RWPE1 (cell line): ENCODE measurements at regions not wholly inside any gene's neighbourhood (a gene's known extent, or its start where the extent isn't known, plus 50 kb on each side); places are given as distances from the start of the nearest gene placed in this dataset.
A peak's percentile ranks its signal among the peaks of the same experiment; 100 is the strongest.

Experiments used
- CTCF ChIA-PET: fragments of 350-600 bp; sonication (Branson Sonifier 250); formaldehyde crosslinking; extraction: SDS; loops from one replicate; lab custom pipeline; 2021; lab: Yijun Ruan, JAX
- POLR2A ChIA-PET: fragments of 400-600 bp; formaldehyde crosslinking; extraction: SDS; loops from one replicate; lab custom pipeline; 2020; ENCODE audit warnings: antibody characterized with exemption; ENCODE audit not compliant: low non-redundant PET; lab: Yijun Ruan, JAX
- DNase-seq: peaks from one replicate; pipeline ENCODE4 v3.0.0; 2012; ENCODE audit warnings: low spot score
- H3K27ac ChIP-seq: fragments of 450-650 bp; 2 replicates; pipeline ENCODE4 v1.5.1; 2017
- TF ChIP-seq, protein P1 (sequence below): fragments of 450-650 bp; conservative IDR thresholded peaks from 2 replicates; pipeline ENCODE4 v1.5.1; 2017; ENCODE audit warnings: low read depth, mild to moderate bottlenecking

DNA sequence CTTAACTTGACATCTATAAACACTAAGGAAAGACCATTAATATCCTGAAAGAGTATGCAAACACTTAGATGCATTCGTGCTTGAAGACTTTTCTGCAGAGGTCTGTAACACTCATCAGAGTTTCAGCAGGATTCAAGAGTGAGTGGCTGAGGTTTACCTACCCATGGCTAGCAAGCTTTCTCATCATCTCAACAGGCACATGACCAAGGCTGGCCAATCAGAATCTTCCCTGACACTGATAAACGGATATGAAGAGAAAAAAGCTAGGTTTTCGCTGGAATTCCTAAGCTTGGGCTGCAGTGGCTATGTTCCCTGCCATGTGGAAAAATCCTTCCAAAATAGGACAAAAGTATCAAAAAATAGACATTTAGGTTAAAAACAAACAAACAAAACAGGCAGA is 162.1 kb upstream of the USP15 start:
- no peak overlapping the region for H3K27ac ChIP-seq
- TF ChIP-seq, protein P1, sequence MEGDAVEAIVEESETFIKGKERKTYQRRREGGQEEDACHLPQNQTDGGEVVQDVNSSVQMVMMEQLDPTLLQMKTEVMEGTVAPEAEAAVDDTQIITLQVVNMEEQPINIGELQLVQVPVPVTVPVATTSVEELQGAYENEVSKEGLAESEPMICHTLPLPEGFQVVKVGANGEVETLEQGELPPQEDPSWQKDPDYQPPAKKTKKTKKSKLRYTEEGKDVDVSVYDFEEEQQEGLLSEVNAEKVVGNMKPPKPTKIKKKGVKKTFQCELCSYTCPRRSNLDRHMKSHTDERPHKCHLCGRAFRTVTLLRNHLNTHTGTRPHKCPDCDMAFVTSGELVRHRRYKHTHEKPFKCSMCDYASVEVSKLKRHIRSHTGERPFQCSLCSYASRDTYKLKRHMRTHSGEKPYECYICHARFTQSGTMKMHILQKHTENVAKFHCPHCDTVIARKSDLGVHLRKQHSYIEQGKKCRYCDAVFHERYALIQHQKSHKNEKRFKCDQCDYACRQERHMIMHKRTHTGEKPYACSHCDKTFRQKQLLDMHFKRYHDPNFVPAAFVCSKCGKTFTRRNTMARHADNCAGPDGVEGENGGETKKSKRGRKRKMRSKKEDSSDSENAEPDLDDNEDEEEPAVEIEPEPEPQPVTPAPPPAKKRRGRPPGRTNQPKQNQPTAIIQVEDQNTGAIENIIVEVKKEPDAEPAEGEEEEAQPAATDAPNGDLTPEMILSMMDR = no peak
- POLR2A ChIA-PET = no interaction called here
- no peak for DNase-seq
- CTCF ChIA-PET = no interaction called here

GRCh38 chr12:62103748-62104147 is 156.5 kb upstream of the USP15 start:
- POLR2A ChIA-PET = no interaction called here

DNA sequence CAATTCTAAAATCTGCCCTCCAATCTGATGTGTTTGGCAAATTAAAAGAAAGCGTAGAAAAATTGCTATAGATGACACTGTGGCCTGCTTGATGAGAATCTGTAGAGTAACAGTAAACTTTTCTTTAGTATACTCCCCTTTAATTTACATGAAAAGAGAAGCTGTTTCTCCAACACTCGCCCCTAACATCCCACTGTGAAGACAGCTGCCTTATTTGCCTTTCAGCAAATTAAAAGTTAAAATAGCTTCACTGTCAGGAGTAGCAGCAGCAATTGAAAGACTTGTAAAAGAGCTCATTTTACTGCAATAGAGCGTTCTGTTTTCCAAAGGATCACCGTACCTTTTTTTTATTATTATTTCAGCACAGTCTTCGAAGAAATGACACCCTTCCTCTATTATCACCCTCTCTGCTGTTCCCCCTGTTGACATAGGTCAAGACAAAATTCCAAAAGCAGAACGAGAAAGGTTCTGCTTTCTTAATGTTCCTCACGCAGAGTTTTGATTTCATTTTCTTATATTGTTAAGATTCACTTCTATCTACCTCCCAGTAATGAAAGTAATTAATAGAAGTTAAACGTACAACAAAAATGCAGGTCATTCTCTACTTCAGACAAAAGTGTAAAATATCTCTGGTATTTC is 153.5 kb upstream of the USP15 start:
- ChIA-PET CTCF (no interaction called here), POLR2A (no interaction called here)
- no peak overlapping the region for H3K27ac ChIP-seq
- DNase-seq = no peak
- TF ChIP-seq, protein P1 = no peak

More at GRCh38 chr12:62103748-62104147, 156.5 kb upstream of the USP15 start:
- DNase-seq = no peak
- TF ChIP-seq, protein P1 = no peak
- H3K27ac ChIP-seq = no peak overlapping the region
- CTCF ChIA-PET = no interaction called here

- DNase-seq = no peak
- POLR2A ChIA-PET = no interaction called here
- H3K27ac ChIP-seq = no peak overlapping the region
- CTCF ChIA-PET = no interaction called here
- TF ChIP-seq, protein P1 = no peak
These were observed 146.7 kb upstream of the USP15 start for GRCh38 chr12:62113366-62114011.

DNA sequence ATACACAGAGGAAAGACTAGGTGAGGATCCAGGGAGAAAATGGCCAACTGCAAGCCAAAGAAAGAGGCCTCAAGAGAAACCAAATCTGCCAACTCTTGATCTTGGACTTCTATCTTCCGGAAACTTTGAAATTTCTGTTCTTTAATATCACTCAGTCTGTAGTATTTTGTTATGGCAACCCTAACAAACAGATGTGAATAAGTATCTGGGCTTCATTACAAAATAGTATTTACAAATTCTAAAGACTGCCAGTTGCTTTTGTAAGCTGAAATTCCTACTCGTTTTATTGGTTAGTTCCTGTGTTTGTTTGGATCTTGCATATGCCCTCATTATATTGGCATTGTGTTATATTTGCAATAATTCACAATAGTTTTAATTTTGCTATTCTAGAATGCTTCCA is 143.2 kb upstream of the USP15 start:
- ChIA-PET CTCF (no interaction called here), POLR2A (no interaction called here)
- no peak overlapping the region for H3K27ac ChIP-seq
- TF ChIP-seq, protein P1 = no peak
- no peak for DNase-seq

DNA sequence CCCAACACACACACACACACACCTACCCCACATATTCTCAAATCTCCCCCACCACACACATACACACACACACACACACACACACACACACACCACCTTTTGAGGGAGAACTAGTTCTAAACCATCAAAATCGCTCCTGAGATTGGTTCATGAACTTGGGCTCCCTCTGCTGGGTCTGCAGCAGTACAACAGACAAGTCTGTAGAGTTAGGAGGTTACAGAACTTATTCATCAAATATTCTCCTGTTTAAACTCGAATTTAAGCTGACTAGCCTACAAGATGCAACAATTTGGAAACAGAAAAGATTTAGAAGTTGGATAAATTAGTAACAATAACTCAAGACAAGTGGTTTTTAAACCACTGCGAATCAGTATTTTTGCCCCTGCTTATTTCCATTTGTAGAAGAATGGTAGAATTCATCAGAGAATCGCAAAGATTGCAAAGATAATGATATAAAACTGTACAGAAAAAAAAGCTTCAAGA is 136.4 kb upstream of the USP15 start:
- no peak overlapping the region for H3K27ac ChIP-seq
- CTCF ChIA-PET = interaction anchor here (0.6 to 1.1 kb wide), 6 partner anchors 11 to 1534 kb away, joined by 3 to 5 read pairs (median 4); no protein-coding TSS in a partner anchor

More for the DNA sequence above, 136.4 kb upstream of the USP15 start:
- POLR2A ChIA-PET = no interaction called here
- TF ChIP-seq, protein P1 = peak; percentile 84
- peak; percentile 38 for DNase-seq
